GM18907 (cell line): ENCODE measurements at regions not wholly inside any gene's neighbourhood (a gene's known extent, or its start where the extent isn't known, plus 50 kb on each side); places are given as distances from the start of the nearest gene placed in this dataset.

Experiments
- ATAC-seq: cut with Tn5 transposase; IDR thresholded peaks from one replicate; pipeline ENCODE4 v1.9.1; 2021; ENCODE audit warnings: mild to moderate bottlenecking, moderate library complexity; ENCODE audit not compliant: unreplicated experiment

DNA sequence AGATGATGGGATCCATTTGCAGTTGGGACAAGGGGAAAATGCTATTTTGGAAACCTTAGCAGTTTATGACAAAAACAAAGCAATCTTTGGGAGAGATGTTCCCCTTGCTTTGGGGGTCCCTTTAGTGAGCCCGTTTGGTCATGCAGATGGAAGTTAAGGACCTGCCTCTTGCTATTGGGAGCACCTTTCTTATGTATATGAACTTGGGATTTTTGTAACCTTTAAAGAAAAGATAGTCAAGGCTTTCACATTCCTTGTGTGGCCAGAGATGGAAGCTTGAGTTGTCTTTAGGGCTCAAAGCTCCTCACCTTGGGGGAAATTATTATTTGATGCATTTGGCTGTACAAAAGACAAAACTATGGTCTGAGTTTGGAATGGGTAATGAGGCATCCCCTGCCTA, 179.0 kb upstream of the PLPP4 start:
- ATAC-seq, result no peak

GRCh38 chr10:120279196-120279595, 177.8 kb upstream of the PLPP4 start:
- ATAC-seq, result no peak

GRCh38 chr10:120282421-120282820, 174.6 kb upstream of the PLPP4 start:
- no peak for ATAC-seq

DNA sequence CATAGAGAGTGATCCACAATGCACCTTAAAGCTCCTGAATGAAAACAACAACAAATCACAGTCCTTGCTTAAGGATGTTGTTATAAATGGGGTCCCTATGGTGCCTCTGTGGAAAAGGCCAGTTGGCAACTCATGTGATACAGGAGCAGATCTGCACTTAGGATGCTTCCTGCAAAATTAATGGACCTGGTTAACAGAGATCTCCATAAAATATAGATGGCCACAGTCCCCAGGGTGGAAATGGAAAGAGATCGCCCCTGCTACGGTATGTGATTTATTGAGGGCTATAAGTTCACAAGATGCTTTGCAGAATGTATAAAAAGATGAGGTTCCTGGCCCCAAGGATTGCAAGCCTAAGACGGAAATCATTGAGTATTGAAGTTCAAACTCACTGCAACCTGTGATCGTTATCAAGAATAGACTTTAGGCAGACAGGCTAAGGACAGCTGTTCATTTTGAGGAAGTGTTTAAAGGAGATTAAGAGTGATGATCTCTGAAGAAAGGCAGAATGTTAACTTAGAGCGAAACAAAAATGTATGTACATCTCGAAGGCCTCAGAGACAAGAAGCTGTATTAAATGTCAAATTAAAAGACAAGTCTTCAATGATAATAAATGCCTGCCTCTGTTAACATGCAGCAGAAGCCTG, 174.1 kb upstream of the PLPP4 start:
- ATAC-seq, result no peak

GRCh38 chr10:120285408-120285807, 171.6 kb upstream of the PLPP4 start:
- ATAC-seq, result no peak

- no peak for ATAC-seq
These were observed 170.7 kb upstream of the PLPP4 start for GRCh38 chr10:120286280-120286679.

DNA sequence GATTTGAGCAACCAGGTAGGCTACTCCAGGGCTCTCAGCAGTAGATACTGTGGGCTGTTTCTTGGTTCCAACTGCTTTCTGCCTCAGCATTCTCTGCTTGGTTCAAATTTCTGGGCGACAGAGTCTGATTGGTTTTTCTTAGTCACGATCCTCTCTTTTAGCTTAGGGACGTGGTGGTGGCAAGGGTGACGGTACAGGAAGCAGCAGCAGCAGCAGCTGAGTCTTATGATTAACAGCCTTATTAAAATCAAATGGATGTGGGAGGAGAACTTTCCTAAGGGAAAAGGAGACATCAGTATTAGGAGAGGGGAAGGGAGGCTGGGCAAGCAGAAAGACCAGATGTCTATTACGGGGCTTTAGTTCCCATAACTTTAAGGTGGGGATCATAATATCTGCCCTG, 156.5 kb upstream of the PLPP4 start:
- ATAC-seq, result no peak

GRCh38 chr10:120308589-120308988, 148.4 kb upstream of the PLPP4 start:
- no peak for ATAC-seq

- ATAC-seq, result no peak
These were observed 143.3 kb upstream of the PLPP4 start for GRCh38 chr10:120313715-120314114.

DNA sequence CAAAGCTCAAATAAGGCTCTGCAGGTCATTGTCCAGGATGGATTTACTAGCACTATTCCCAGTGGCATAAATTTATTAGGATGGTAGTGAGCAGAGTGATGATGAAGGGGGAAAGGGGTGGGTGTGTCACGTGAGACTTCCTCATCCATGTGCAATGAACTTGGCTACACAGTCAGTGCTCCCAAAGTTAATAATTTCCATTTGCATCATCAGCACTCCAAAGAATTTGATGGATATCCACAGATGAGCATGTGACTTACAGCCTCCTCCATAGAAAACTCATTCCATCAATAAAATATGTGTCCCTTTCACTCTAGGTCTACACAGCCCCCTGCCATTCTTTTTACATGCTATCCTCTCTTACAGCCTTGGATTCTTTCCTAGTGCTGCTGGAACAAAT, 142.6 kb upstream of the PLPP4 start:
- ATAC-seq, result no peak

DNA sequence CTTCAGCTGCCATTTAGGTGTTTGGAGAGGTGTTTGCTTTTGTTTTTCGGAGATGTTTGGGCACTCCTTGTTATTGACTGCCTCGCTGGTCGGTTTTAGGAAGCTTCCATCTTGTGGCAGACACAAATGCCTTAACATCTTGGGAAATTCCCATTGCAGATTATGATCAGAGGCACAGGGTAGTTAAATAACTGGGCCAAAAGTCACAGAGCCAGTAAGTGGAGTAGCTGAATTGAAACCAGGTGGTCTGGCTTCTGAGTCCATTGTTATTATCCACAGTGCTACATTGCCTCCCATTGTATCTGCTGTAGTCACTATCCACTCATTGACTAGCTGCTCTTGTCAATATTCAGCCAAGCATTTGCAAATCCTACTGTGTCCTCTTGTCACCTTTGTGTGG, 138.2 kb upstream of the PLPP4 start:
- ATAC-seq, result no peak

- ATAC-seq, result no peak
These were observed 129.4 kb upstream of the PLPP4 start for GRCh38 chr10:120327675-120328074.

DNA sequence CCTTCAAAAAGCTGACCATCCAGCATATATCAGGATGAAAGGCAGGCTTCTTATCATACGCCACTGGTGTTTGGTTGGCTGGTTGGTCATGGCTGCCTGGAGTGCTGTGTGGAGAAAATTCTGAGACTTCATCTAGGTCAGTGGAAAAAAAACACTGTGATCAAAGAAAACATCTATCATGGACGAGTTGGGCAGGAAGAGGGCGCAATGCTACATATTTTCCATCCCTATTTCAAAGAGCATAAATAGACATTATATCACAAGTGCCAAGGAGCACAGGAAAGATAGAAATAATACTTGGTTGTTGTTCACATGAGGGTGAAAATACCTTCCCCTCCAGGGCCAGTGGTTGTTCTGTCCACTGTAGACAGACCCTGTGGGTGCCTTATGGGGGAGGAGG, 128.4 kb upstream of the PLPP4 start:
- ATAC-seq, result no peak

GRCh38 chr10:120335553-120335952, 121.5 kb upstream of the PLPP4 start:
- no peak for ATAC-seq

DNA sequence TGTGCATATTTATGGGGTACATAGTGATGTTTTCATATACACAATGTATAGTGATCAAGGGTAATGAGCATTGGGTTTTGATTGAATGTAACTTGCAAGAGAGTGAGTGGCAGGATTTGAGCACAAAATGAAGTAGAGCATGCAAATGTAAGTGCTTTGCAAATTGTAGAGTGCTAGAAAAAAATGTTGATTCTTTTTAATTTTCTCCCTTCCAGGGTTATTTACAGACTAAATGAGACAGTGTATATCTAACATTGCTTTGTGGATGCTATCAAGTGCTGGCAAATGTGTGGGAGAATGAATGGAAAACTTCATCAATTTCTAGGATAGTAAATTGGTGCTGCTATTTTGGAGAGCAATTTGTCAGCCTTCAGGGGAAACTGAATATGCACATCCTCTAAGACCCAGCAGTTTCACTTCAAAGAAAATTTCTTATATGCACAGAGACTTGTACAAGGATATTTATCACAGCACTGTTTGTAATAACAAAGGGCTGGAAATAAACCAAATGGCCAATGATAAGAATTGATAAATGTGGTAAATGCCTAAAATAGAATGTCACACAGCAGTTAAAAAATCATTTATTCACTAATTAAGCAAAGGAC, 120.6 kb upstream of the PLPP4 start:
- ATAC-seq, result no peak

DNA sequence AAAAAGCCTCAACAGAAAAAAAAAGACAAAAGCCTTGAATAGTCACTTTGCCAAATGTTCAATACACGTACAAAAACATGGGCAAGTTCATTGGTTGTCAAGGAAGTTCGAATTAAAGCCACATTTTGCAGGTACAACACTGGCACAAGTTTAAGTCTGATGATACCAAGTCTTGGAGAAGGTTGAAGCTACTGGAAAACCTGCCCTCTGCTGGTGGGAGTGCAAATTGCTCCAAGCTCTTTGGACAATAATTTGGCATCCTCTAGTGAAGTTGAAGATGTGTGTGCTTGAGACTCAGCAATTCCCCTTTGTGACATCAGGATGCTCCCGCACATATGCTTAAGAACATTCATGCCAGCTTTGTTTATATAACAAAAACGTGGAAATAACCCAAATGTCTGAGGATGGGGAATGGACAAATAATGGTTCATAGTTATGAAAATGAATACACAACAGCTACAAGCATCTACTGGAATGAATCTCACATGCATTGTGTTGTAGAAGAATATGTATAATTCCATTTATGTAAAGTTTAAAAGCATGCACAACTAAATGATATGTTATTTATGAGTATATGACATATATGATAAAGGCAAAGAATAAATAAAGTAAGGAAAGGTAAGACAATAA, 120.0 kb upstream of the PLPP4 start:
- peak; percentile 63 for ATAC-seq

DNA sequence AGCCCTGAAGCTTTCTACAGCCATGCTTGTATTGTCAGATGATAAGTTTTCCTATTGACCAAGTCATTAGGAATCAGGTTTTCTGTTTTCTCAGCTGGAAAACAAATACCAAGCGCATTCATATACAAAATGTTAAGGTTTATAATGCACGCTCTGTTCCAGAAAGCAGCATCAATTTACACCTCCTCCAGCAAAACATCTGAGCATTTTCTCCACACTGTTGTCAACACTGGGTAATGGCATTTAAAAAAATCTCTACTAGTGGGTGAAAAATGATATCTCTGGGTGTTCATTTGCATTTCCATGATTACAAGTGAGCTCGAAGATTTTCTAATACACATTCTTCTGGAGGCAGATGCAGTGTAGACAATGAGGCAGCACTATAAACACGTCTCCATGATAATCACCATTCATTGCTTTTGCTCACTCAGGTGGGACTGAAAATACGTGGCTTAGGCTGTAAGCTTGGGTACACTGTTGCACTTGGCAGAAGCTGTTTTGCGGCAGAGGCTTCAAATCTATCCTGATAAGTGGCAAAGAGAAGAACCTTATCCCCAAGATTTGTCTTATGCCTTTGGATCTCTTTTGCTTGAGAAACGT, 114.8 kb upstream of the PLPP4 start:
- no peak for ATAC-seq

- ATAC-seq, result no peak
These were observed 111.8 kb upstream of the PLPP4 start for GRCh38 chr10:120345186-120345585.

GRCh38 chr10:120347644-120348043, 109.4 kb upstream of the PLPP4 start:
- ATAC-seq, result no peak

GRCh38 chr10:120349069-120349468, 108.0 kb upstream of the PLPP4 start:
- no peak for ATAC-seq

- no peak for ATAC-seq
These were observed 101.6 kb upstream of the PLPP4 start for GRCh38 chr10:120355425-120355824.

GRCh38 chr10:120360571-120360970, 96.5 kb upstream of the PLPP4 start:
- no peak for ATAC-seq
